ENCODE measurements at regions not wholly inside any gene's neighbourhood (a gene's known extent, or its start where the extent isn't known, plus 50 kb on each side); places are given as distances from the start of the nearest gene placed in this dataset.

DNA sequence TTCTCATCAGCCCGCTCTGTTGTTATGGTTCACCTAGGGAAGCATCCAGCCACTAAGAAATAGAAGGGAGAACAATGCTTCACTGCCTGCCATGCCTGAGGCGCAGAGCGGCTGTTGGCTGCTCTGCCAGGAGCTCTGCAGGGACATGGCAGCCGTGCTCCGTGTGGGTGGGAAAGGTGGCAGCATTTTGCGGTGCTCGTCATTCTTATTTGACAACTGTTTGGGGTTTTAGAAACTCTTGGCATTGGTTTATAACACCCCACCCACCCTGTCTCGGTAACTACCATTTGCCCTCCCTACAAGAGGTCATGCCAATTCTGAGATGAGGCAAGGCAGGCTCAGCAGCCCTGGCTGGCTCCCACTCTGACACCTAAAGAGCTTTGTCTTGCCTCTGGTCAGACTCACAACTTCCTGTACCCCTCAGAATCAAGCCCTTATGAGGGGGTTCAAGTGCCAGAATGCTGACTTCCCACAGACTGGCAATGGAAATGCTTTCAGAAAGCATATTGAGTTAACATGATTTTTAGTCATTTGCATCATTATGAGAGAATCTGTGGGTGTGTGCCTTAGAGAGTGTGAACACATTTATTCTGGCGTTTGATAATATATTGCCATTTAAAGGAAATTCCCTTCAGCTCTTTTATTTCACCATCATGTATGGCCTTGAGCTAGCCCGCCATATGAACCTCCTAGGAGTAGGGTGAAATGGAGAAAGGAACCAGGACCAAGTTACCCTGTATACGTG is 288.0 kb upstream of the ANKRD55 start:
- no peaks in the 10 kb centered on the region for H3K9me3 ChIP-seq
- H3K27me3 ChIP-seq = no peaks in the 10 kb centered on the region
- H3K27ac ChIP-seq = no peak overlapping the region
- TF ChIP-seq, protein P1, sequence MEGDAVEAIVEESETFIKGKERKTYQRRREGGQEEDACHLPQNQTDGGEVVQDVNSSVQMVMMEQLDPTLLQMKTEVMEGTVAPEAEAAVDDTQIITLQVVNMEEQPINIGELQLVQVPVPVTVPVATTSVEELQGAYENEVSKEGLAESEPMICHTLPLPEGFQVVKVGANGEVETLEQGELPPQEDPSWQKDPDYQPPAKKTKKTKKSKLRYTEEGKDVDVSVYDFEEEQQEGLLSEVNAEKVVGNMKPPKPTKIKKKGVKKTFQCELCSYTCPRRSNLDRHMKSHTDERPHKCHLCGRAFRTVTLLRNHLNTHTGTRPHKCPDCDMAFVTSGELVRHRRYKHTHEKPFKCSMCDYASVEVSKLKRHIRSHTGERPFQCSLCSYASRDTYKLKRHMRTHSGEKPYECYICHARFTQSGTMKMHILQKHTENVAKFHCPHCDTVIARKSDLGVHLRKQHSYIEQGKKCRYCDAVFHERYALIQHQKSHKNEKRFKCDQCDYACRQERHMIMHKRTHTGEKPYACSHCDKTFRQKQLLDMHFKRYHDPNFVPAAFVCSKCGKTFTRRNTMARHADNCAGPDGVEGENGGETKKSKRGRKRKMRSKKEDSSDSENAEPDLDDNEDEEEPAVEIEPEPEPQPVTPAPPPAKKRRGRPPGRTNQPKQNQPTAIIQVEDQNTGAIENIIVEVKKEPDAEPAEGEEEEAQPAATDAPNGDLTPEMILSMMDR (IDR thresholded peaks at IDR 0.05) = no peak
- no peak for TF ChIP-seq POLR2A (IDR thresholded peaks at IDR 0.05)
- H3K4me1 ChIP-seq = peaks cover 0 to 13% (median 2%) of the 10 kb centered on the region in 4 donors
- no peak for DNase-seq
- no peak overlapping the region for H3K4me3 ChIP-seq
- H3K36me3 ChIP-seq = no peaks in the 10 kb centered on the region

DNA sequence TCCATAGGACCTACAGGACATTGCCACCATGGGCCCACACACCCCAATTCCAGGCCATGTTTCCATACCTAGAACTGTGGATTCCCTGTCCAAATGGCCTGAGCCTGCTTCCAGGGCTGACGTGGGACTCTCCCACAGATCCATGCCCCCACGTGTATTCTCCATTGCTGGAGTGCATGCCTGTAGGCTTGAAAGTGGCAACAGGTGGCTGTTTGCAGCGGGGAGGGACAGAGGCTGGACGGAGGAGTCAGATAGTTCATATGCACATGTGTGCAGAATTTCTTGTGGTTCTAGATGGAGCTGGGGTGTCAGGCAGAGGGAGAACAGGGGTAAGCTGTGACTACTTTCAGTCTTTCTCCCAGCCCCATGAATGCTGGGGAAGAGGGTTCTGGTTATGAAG is 285.7 kb upstream of the ANKRD55 start:
- Histone ChIP-seq H3K9me3 (no peaks in the 10 kb centered on the region), H3K27me3 (no peaks in the 10 kb centered on the region), H3K4me1 (peaks cover 0 to 19% (median 2%) of the 10 kb centered on the region in 4 donors), H3K27ac (no peak overlapping the region), H3K36me3 (no peaks in the 10 kb centered on the region), H3K4me3 (no peak overlapping the region)
- TF ChIP-seq, protein P1 (IDR thresholded peaks at IDR 0.05) = no peak
- TF ChIP-seq POLR2A (IDR thresholded peaks at IDR 0.05) = no peak
- DNase-seq = no peak

GRCh38 chr5:56517011-56517416 is 283.9 kb upstream of the ANKRD55 start:
- no peak for TF ChIP-seq POLR2A (IDR thresholded peaks at IDR 0.05)
- TF ChIP-seq, protein P1 (IDR thresholded peaks at IDR 0.05) = no peak
- Histone ChIP-seq H3K27ac (peak overlapping the region in 1 of 4 donors; percentile 63), H3K4me1 (peaks cover 0 to 19% (median 2%) of the 10 kb centered on the region in 4 donors), H3K36me3 (no peaks in the 10 kb centered on the region), H3K27me3 (no peaks in the 10 kb centered on the region), H3K9me3 (no peaks in the 10 kb centered on the region), H3K4me3 (no peak overlapping the region)
- DNase-seq = peak in 1 of 3 donors; percentile 64

GRCh38 chr5:56516441-56516840 is 283.3 kb upstream of the ANKRD55 start:
- Histone ChIP-seq H3K27me3 (no peaks in the 10 kb centered on the region), H3K4me3 (no peak overlapping the region), H3K27ac (peak overlapping the region in 1 of 4 donors; percentile 63), H3K36me3 (no peaks in the 10 kb centered on the region), H3K9me3 (no peaks in the 10 kb centered on the region), H3K4me1 (peaks cover 0 to 19% (median 2%) of the 10 kb centered on the region in 4 donors)
- DNase-seq = no peak
- TF ChIP-seq, protein P1 (IDR thresholded peaks at IDR 0.05) = no peak
- no peak for TF ChIP-seq POLR2A (IDR thresholded peaks at IDR 0.05)

- Histone ChIP-seq H3K4me3 (no peak overlapping the region), H3K9me3 (no peaks in the 10 kb centered on the region), H3K27me3 (no peaks in the 10 kb centered on the region), H3K27ac (peak overlapping the region in 1 of 4 donors; percentile 63), H3K4me1 (peaks cover 0 to 19% (median 2%) of the 10 kb centered on the region in 4 donors), H3K36me3 (no peaks in the 10 kb centered on the region)
- no peak for DNase-seq
- TF ChIP-seq POLR2A (IDR thresholded peaks at IDR 0.05) = no peak
- TF ChIP-seq, protein P1 (IDR thresholded peaks at IDR 0.05) = no peak
Observed at GRCh38 chr5:56516035-56516434, 282.9 kb upstream of the ANKRD55 start.
